Fibroblast of the aortic adventitia (primary cell): ENCODE measurements at regions not wholly inside any gene's neighbourhood (a gene's known extent, or its start where the extent isn't known, plus 50 kb on each side); places are given as distances from the start of the nearest gene placed in this dataset.

Source experiments
- DNase-seq: peaks from one replicate; pipeline ENCODE4 v3.0.0-alpha.2; 2010; ENCODE audit warnings: low read depth
- H3K4me3 ChIP-seq: 2 replicates; pipeline ENCODE4 v1.5.1; 2011; ENCODE audit warnings: low read depth, mild to moderate bottlenecking, control low read depth, low read length, moderate library complexity
- TF ChIP-seq, protein P1 (sequence below): IDR thresholded peaks from 2 replicates; pipeline ENCODE4 v1.5.1; 2011; ENCODE audit warnings: mild to moderate bottlenecking, low read length, control low read depth, inconsistent platforms; ENCODE audit not compliant: insufficient read depth

DNA sequence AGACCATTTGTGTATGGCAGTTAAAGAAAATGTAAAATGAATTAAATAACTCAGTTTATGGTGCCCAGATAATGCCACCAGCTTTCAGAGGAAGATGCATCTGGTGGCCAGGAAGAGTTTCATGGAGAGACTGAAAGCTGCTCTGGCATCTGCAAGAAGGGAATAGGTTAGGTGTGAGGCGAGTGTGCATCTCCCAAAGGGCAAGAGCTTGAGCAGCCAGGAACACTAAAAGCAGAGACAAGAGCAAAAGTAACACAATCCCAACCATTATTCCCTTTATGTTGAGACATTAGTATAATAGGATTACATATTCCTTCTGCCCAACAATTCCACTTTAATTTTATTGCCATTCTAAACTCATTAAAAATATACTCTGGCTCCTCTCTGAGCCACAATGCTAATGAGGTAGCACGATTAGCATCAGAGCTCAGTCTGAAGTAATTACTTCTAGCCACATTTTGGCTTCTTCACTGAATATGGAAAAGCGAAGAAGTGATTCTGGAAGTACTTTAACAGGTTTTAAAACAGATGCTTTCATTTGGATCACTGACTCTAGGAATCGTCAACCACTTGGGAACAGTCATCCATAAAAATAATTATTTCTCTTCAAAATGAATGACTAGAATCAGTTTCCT is 309.4 kb upstream of the TMTC1 start:
- DNase-seq, result no peak
- TF ChIP-seq, protein P1, sequence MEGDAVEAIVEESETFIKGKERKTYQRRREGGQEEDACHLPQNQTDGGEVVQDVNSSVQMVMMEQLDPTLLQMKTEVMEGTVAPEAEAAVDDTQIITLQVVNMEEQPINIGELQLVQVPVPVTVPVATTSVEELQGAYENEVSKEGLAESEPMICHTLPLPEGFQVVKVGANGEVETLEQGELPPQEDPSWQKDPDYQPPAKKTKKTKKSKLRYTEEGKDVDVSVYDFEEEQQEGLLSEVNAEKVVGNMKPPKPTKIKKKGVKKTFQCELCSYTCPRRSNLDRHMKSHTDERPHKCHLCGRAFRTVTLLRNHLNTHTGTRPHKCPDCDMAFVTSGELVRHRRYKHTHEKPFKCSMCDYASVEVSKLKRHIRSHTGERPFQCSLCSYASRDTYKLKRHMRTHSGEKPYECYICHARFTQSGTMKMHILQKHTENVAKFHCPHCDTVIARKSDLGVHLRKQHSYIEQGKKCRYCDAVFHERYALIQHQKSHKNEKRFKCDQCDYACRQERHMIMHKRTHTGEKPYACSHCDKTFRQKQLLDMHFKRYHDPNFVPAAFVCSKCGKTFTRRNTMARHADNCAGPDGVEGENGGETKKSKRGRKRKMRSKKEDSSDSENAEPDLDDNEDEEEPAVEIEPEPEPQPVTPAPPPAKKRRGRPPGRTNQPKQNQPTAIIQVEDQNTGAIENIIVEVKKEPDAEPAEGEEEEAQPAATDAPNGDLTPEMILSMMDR, result no peak
- no peak overlapping the region for H3K4me3 ChIP-seq

DNA sequence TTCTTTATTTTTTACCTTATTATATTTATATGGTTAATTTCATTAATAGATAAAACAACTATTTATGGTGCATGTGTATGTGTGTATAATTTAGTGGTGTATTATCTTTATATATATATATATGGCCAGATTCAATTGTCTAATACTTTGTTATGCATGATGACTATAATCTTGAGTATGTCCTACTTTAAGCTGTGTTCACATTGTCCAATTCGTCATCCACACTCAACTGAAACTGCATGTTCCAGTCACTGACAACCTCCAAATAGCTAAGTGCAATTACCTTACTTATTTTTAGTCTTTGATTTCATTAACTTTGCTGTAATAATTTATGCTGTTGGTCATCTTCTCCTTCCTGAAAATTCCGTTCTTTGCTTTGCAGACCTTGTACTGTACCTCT is 306.5 kb upstream of the TMTC1 start:
- TF ChIP-seq, protein P1, result no peak
- no peak overlapping the region for H3K4me3 ChIP-seq
- no peak for DNase-seq

DNA sequence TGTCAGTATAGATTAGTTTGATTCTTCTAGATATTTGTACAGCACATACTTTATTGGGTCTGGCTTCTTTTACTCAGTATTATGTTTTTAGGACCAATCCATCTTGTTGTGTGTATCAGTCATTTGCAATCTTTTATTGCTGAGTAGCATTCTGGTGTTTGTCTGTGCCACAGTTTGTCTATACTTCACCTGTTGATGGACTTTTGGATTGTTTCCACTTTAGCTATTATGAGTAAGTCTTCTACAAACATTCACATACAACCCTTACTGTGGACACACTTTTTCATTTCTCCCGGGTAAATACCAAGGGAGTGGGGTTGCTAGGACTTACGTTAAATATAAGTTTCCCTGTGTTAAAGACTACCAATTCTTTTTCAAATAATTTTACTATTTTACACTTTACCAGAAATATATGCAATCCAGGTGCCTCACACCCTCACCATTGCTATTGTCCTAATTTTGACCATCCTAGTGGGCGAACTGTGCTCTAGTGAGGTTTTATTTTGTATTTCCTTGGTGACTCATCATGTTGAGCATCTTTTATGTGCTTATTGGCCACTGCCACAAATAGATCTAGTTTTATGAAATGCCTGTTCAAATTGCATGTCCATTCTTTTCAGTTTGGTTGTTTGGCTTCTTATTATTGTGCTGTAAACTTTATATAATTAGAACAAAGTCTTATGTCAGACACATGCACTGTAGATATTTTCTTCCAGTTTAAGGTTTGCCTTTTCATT is 304.7 kb upstream of the TMTC1 start:
- H3K4me3 ChIP-seq, result no peak overlapping the region
- no peak for DNase-seq
- TF ChIP-seq, protein P1, result no peak

DNA sequence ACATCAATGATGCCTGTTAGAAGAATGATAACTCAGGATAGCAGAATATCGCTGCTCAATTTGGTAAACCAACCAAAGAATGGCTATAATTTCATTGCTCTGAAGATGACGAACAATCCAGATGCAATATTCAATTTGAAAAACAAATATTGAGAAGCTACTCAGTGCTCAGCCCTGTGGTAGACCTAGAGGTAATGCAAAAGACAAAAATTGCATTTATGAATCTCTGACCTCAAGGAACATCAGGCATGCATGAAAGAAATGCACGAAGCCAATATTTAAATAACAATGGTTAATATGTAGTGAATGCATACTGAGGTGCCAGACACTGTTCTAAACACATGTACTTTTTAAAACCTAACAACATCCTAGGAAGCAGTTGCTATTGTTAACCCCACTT is 298.6 kb upstream of the TMTC1 start:
- H3K4me3 ChIP-seq, result no peak overlapping the region
- DNase-seq, result no peak
- TF ChIP-seq, protein P1, result no peak

DNA sequence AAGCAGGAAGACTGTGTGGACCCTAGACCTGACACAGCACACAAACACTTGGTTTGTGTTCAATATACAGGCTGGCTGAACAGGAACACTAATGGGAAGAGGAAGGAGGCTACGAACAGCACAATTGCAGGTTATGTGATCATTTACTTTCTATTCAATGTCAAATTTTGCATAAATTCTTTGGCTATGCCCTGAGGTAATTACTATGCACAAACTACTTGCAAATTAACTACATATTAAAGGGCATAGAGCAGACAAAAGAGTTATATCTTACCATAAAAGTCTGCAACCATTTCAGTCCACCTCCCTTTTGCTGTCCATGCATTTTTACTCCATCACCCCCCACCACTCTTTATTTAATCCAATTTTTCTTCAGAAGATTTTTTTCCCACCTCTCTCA is 291.2 kb upstream of the TMTC1 start:
- H3K4me3 ChIP-seq, result no peak overlapping the region
- no peak for DNase-seq
- TF ChIP-seq, protein P1, result no peak

DNA sequence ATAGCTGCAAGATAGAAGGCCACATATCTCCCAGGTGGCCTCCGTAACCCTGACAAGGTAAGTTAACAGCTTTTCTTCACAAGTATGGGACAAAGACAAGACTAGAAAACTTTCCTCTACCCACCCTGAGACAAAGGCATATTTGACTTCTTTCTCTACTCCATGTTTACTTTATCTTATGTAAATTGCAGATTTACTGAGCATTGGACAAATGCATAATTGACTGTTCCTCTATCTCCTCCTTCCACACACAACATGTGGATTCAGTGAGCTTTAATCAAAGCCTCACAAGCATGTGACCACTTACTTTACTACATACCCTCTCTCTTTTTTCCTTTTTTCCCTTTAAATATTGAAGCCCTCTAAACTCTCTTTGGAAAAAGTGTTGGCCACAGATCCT is 289.1 kb upstream of the TMTC1 start:
- TF ChIP-seq, protein P1, result no peak
- H3K4me3 ChIP-seq, result no peak overlapping the region
- DNase-seq, result no peak
